GM18511 (cell line): ENCODE measurements at regions not wholly inside any gene's neighbourhood (a gene's known extent, or its start where the extent isn't known, plus 50 kb on each side); places are given as distances from the start of the nearest gene placed in this dataset.
"Not testable (repeated sequence)": the region's sequence is repeated elsewhere in the genome, so short reads cannot be mapped to it uniquely, and the experiment has no call there.

Experiments
- ATAC-seq: cut with Tn5 transposase; IDR thresholded peaks from one replicate; pipeline ENCODE4 v1.9.1; 2021; ENCODE audit warnings: mild to moderate bottlenecking, moderate library complexity; ENCODE audit not compliant: unreplicated experiment

DNA sequence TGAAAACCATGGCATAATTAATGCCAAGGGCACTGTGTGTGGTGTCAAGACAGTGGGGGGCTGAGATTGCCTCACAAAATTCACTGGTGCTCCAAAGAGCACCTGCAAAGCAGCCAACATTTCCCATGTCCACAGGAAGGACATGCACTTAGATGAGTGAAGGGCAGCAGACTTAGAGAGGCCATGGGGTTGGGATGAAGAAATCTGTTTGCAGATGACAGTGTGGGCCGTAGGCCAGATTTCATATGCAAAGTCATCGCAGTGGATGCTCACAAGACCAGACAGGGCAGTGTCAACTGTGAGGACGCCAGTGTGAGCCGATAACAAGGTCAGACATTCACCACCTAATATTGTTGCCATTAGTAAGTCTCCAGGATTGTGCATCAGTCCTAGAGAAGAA, 773.4 kb downstream of the EFNB2 start:
- ATAC-seq, result no peak

DNA sequence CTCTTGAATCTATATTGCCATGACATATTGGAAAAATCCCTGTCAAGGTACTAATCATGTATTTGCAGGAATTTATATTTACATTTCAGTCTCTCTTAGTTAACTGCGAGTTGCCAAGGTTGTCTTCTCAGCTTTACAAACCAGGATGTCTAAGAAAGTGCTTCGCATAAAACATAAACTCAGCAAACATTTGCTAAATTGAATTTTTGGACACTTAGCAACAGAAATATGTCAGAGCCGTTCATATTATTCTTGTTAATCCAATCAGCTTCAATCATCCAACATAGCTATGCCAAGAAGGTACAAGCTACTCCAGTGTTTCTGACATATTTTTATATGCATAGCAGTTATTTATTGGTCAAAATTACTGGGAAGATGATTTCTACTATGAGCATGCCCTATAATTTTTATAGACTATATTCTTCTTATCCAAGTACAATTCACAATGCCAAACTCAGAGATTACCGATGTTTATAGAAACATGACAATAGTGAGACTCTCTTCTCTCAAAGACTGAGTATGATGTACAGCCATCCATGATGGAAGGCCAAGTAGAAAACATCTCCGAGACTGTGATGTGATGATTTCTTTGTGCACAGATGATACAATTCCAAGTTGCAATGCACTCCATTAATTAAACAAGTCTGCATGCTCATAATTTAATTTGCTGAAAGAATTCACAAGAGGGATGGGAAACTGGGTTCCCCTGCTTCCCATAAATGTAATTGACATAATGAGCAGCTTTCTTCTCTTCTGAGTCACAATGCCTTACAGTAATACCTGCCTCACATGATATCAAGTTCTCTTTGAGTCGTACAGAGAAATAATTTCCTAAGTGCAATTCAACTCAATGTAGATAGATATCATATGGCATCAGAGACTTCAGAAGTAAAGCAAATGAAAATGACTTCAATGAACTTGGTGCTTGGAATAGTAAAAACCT, 776.3 kb downstream of the EFNB2 start:
- ATAC-seq, result no peak

- no peak for ATAC-seq
Measured at GRCh38 chr13:105740739-105741138, 794.7 kb downstream of the EFNB2 start.

GRCh38 chr13:105737688-105738087, 797.8 kb downstream of the EFNB2 start:
- no peak for ATAC-seq

DNA sequence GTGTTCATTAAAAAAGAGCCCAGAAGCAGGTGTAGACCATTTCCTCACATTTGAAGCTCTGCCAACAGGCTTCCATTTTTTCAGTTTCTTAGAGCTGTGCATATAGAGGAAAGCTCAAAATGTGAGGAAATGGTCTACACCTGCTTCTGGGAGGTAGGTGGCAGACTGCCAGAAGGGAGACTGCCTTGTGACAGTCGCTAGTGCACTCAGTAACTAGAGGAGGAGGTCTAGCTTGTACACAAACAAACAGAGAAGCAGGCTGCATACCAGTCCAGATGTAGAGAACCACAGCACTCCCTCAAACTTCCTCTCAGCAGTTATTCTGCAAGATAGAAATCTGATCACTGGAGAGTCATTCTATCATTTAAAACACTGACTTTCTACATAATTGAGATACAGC, 800.2 kb downstream of the EFNB2 start:
- ATAC-seq, result no peak

DNA sequence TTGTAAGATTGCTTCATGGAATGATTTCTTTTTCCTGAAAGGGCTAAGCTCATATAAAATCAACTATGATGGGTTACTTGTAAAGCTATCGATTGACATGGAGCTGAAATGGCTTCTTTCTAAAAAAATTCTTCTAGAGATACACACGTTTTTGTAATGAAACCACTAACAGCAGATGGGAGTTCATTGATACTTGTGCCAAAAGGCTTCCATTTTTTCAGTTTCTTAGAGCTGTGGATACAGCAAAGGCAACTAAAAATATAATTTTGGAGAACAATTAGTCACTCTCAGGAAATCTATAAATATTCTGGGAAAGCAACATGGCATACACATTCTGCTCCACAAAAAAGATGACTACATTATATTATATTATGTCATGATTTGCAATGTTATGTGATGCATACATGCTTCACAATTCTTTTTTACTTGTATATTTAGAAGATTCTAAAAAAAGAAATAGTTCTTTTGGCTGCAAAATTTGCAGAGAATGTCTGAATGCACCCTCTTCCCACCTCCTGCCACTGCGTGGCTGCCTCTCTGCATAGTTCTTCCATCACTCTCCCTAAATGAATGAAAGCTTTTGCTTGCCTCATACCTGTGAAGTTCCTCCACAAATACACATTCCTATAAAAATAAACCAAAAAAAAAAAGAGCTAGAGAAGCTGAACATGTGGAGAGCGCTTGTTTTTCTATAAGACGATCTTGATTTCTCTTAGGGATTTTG, 802.5 kb downstream of the EFNB2 start:
- ATAC-seq, result no peak

GRCh38 chr13:105725887-105726286, 809.6 kb downstream of the EFNB2 start:
- ATAC-seq, result no peak

DNA sequence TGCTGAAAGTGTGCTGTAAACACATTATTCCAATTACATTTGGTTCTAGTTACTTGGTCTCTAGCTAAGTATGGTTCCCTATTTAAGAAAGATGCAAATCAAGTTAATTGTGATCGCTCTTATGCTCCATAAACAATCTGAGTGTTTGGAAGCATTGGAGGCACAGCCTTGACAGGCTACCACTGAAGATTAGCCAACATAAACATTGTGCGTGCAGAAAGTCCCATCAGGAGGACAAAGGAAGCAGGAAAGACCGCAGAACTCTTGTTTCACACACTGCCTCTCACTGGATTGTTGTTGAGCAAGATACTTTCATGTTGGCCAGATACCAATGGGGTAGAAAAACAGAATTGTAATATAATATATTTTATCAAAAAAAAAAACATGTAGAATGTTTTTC, 814.4 kb downstream of the EFNB2 start:
- no peak for ATAC-seq

- no peak for ATAC-seq
Measured at GRCh38 chr13:105719859-105720258, 815.6 kb downstream of the EFNB2 start.

DNA sequence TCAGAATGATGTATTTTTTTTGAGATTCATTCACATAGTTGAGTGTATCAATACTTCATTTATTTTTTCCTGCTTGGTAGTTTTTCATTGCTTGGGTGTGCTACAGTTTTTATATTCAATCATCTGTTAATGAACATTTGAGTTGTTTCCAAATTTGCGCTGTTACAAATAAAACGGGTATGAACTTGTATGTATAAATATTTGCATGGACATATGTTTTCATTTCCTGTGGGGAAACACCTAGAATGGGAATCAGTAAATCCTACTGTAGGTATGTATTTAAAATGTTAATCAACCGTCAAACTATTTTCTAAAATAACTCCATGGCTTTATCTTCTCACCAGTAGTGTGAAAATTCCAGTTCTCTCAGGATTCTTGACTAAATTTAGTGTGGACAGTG, 826.3 kb downstream of the EFNB2 start:
- ATAC-seq, result no peak

DNA sequence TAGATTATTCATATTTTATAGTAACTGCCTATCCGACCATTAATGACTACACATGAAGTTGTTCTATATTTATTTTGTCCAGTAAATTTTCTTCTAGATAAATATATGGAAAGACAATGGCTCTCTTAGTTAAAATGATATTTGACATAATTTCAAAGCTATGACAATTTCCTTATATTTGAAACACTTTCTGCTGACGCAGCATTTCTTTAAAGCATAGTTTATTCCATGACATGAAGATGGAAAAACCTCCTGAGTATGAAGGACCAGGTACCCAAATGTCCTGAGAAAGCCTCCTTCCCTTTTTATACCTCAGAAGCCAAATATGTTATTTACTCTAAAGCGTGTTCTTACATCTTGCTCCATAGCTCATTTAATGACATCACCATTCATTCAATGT, 831.6 kb downstream of the EFNB2 start:
- no peak for ATAC-seq

GRCh38 chr13:105702441-105702840, 833.0 kb downstream of the EFNB2 start:
- ATAC-seq, result no peak

- ATAC-seq, result no peak
Measured at GRCh38 chr13:105692769-105693168, 842.7 kb downstream of the EFNB2 start.

GRCh38 chr13:105684216-105684615, 851.2 kb downstream of the EFNB2 start:
- no peak for ATAC-seq

DNA sequence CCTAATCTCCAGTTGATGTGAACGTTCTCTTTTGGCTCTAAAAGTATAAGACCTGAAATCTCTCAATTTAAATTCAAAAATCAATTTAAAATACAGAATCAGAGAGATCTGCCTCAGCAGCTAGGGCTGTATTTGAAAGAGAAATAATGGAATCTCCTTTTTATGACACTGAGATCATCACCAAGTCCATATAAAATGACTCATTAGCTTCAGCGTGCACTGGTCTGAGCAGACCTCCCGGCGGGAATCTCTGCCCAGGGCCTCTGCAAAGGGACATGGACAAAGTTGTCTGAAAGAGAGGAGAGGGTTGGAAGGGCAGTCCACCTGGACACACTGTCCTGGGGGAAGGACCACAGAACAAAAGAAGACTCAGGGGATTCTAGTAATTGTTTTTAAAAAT, 855.6 kb downstream of the EFNB2 start:
- no peak for ATAC-seq

GRCh38 chr13:105678072-105678471, 857.4 kb downstream of the EFNB2 start:
- no peak for ATAC-seq

DNA sequence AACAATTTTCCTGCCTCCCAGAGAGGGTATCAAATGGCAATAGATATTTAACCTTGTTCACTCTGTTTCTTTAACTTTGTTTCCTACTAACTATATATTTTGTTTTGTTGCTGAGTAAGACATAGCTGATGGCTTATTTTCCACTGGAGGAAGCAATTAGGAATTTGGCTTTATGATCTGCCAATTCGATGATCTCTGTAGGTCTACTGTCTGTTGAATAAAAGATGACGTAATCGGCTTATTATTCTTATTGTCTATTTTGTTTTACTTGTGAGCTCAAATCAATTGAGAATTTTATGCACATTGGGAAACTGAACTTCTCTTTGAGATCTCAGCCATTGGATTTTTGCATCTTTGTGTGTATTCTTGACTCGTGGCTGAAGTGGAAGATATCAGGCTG, 862.6 kb downstream of the EFNB2 start:
- ATAC-seq, result no peak

GRCh38 chr13:105671131-105671530, 864.3 kb downstream of the EFNB2 start:
- ATAC-seq, result not testable (repeated sequence)

DNA sequence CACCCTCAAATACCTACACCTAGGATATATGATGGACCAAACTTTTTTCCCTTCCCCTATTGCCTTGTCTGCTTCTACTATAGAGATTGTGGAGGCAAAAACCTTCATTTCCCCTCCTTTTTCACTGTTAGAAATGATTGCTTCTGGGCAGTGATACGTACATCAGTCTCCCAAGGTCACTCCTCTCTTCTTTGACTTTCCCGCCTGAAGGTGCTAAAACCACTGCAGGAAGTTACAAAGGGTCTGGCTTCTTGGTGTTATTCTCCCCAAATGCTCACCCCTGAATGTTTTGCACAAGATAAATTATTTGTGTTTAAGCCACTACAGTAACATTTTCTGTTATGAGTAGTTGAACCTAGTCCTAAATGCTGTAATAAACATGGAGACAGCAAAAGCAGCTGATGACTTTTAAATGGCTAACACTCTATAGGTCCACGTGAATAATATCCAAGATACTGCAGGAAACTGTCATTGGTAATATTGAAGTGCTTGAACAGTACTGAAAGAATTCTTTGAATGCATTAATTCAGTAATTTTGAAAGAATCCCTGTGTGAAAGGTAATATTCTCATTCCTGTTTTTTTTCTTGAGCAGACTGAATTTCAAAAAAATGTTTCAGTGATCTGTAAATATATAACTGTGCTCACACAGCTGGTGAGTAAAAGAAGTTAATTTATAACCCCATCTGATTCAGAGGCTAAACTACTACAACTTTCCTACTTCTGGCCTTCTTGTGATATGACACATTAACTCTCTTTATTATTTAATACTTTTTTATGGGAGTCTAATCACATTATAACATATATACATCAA, 865.1 kb downstream of the EFNB2 start:
- ATAC-seq, result no peak

DNA sequence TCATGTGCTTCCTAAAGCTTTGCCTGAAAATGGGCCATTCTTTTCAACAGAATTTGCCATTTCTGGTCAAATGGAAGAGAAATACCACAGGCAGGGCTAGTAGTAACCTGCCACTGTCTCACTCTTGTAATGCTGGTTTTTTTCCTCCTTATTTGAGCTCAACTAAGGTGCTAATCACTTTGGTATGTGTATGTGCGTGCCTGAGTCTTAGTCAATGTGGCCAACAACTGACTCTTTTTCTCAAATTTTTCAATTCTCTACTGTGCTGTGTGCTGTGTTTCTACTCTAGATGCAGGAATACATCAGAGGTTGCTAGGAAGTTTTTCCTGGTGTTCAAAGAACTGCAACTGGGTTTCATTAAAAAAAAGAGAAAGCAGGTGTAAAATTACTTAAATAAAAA, 870.2 kb downstream of the EFNB2 start:
- no peak for ATAC-seq

GRCh38 chr13:105663182-105663581, 872.3 kb downstream of the EFNB2 start:
- no peak for ATAC-seq
